PC-9 (cell line): ENCODE measurements at regions not wholly inside any gene's neighbourhood (a gene's known extent, or its start where the extent isn't known, plus 50 kb on each side); places are given as distances from the start of the nearest gene placed in this dataset.
"Not testable (repeated sequence)": the region's sequence is repeated elsewhere in the genome, so short reads cannot be mapped to it uniquely, and the experiment has no call there.

Source experiments
- BruUV-seq: library from RNA; stranded (reverse); fragments of 400-500 nt; replicated peaks from 2 replicates; lab custom pipeline; 2021; lab: Mats Ljungman, UMichigan
- CTCF ChIA-PET: fragments of 300-600 bp; sonication (Branson Sonifier 250); formaldehyde crosslinking; loops from one replicate; lab custom pipeline; 2022; ENCODE audit warnings: antibody characterized with exemption; lab: Charles Lee
- POLR2A ChIA-PET: fragments of 300-600 bp; sonication (Branson Sonifier 250); formaldehyde crosslinking; loops from one replicate; lab custom pipeline; 2022; ENCODE audit warnings: antibody characterized with exemption; ENCODE audit not compliant: unreplicated experiment; lab: Charles Lee
- DNase-seq, 2 experiments: peaks; one replicate each; pipeline versions ENCODE4 v3.0.0 to v3.0.0-alpha.2; 2015 to 2022; ENCODE audit warnings: mixed read lengths in 1 of 2
- H2AFZ ChIP-seq: fragments of 200-600 bp; sonication (generic); 2 replicates; pipeline ENCODE4 v1.8.1; 2017; ENCODE audit warnings: antibody characterized with exemption
- H3F3A ChIP-seq: fragments of 200-600 bp; sonication (generic); 2 replicates; pipeline ENCODE4 v1.8.1; 2017; ENCODE audit warnings: antibody characterized with exemption, mild to moderate bottlenecking, low read depth; ENCODE audit not compliant: insufficient read depth
- H3K27ac ChIP-seq: fragments of 200-600 bp; sonication (generic); 2 replicates; pipeline ENCODE4 v1.6.1; 2016; ENCODE audit warnings: mixed run types
- H3K27me3 ChIP-seq: fragments of 200-600 bp; sonication (generic); 2 replicates; pipeline ENCODE4 v1.6.1; 2016; ENCODE audit warnings: low read depth, mixed run types; ENCODE audit not compliant: insufficient read depth
- H3K36me3 ChIP-seq: fragments of 200-600 bp; sonication (generic); 2 replicates; pipeline ENCODE4 v1.6.1; 2016; ENCODE audit warnings: low read depth, mixed run types
- H3K4me1 ChIP-seq: fragments of 200-600 bp; sonication (generic); replicated peaks from 2 replicates; pipeline ENCODE4 v1.6.1; 2016; ENCODE audit warnings: mixed run types; ENCODE audit not compliant: insufficient read depth
- H3K4me2 ChIP-seq: fragments of 200-600 bp; sonication (generic); 2 replicates; pipeline ENCODE4 v1.6.1; 2017; ENCODE audit warnings: mixed run types
- H3K4me3 ChIP-seq: fragments of 200-600 bp; sonication (generic); 2 replicates; pipeline ENCODE4 v1.6.1; 2016; ENCODE audit warnings: mixed run types
- H3K79me2 ChIP-seq: fragments of 200-600 bp; sonication (generic); 2 replicates; pipeline ENCODE4 v1.6.1; 2017; ENCODE audit warnings: low read depth, mixed run types
- H3K9me2 ChIP-seq: fragments of 200-600 bp; sonication (generic); 2 replicates; pipeline ENCODE4 v1.8.1; 2017; ENCODE audit warnings: mild to moderate bottlenecking; ENCODE audit not compliant: insufficient read depth
- H3K9me3 ChIP-seq: fragments of 200-600 bp; sonication (generic); 2 replicates; pipeline ENCODE4 v1.8.1; 2016; ENCODE audit warnings: low read depth; ENCODE audit not compliant: insufficient read depth
- H4K20me1 ChIP-seq: fragments of 200-600 bp; sonication (generic); 2 replicates; pipeline ENCODE4 v1.8.1; 2017; ENCODE audit not compliant: insufficient read depth
- CTCF ChIP-seq: fragments of 200-600 bp; sonication (generic); conservative IDR thresholded peaks from 2 replicates; pipeline ENCODE4 v1.6.1; 2017; ENCODE audit warnings: mixed run types, antibody characterized with exemption, mild to moderate bottlenecking, moderate library complexity
- EZH2 ChIP-seq: fragments of 200-600 bp; sonication (generic); IDR thresholded peaks from 2 replicates; pipeline ENCODE4 v1.8.0; 2017; ENCODE audit warnings: antibody characterized with exemption, low read depth
- intact Hi-C: fragments of 100-400 bp; cut with micrococcal nuclease; formaldehyde crosslinking; loops from one replicate; pipeline ENCODE4 v1.10.0; 2022; ENCODE audit not compliant: unreplicated experiment

- no peaks in the 10 kb centered on the region for H3F3A ChIP-seq
- TF ChIP-seq EZH2, result no peak
- no peak for TF ChIP-seq CTCF
- DNase-seq, result no peak
- CTCF ChIA-PET, result no interaction called here
- no peaks in the 10 kb centered on the region for H3K9me3 ChIP-seq
- H3K27me3 ChIP-seq, result no peaks in the 10 kb centered on the region
- H3K9me2 ChIP-seq, result no peaks in the 10 kb centered on the region
- no peaks in the 10 kb centered on the region for H4K20me1 ChIP-seq
- no TSS peak for BruUV-seq
- H3K4me2 ChIP-seq, result no peak overlapping the region
- H2AFZ ChIP-seq, result no peak overlapping the region
- H3K27ac ChIP-seq, result no peak overlapping the region
- H3K4me3 ChIP-seq, result no peak overlapping the region
- intact Hi-C loops, result no loop called here
- no peaks in the 10 kb centered on the region for H3K36me3 ChIP-seq
- no peaks in the 10 kb centered on the region for H3K4me1 ChIP-seq
- POLR2A ChIA-PET, result interaction anchor here (0.6 kb wide), 1 partner anchor 576 kb away, joined by 3 read pairs; no protein-coding TSS in a partner anchor
- H3K79me2 ChIP-seq, result no peaks in the 10 kb centered on the region
Measured at GRCh38 chr7:85796956-85797355, 610.1 kb upstream of the SEMA3D start.

- POLR2A ChIA-PET, result interaction anchor here (0.5 kb wide), 1 partner anchor 438 kb away, joined by 3 read pairs; no protein-coding TSS in a partner anchor
- H3K27ac ChIP-seq, H2AFZ ChIP-seq, DNase-seq, BruUV-seq, H4K20me1 ChIP-seq, H3K36me3 ChIP-seq, H3K9me2 ChIP-seq, H3K9me3 ChIP-seq, H3F3A ChIP-seq, H3K4me1 ChIP-seq, H3K79me2 ChIP-seq, CTCF ChIA-PET, H3K4me2 ChIP-seq, H3K4me3 ChIP-seq, H3K27me3 ChIP-seq, intact Hi-C loops: not testable (repeated sequence)
Measured at GRCh38 chr7:85791098-85791497, 604.2 kb upstream of the SEMA3D start.

- BruUV-seq, result no TSS peak
- CTCF ChIA-PET, result no interaction called here
Measured at GRCh38 chr7:85781606-85782005, 594.8 kb upstream of the SEMA3D start.

More at GRCh38 chr7:85781606-85782005, 594.8 kb upstream of the SEMA3D start:
- H3K79me2 ChIP-seq, result no peaks in the 10 kb centered on the region
- intact Hi-C loops, result no loop called here
- no peaks in the 10 kb centered on the region for H3K4me1 ChIP-seq
- POLR2A ChIA-PET, result no interaction called here
- H3K27me3 ChIP-seq, result no peaks in the 10 kb centered on the region
- H3K9me2 ChIP-seq, result no peaks in the 10 kb centered on the region
- H3F3A ChIP-seq, result no peaks in the 10 kb centered on the region
- H4K20me1 ChIP-seq, result no peaks in the 10 kb centered on the region
- H3K4me2 ChIP-seq, result no peak overlapping the region
- no peak overlapping the region for H3K4me3 ChIP-seq
- no peak overlapping the region for H3K27ac ChIP-seq
- TF ChIP-seq EZH2, result no peak
- no peak for TF ChIP-seq CTCF
- no peaks in the 10 kb centered on the region for H3K36me3 ChIP-seq
- no peaks in the 10 kb centered on the region for H3K9me3 ChIP-seq
- no peak overlapping the region for H2AFZ ChIP-seq
- DNase-seq, result no peak
